ENCODE measurements at regions not wholly inside any gene's neighbourhood (a gene's known extent, or its start where the extent isn't known, plus 50 kb on each side); places are given as distances from the start of the nearest gene placed in this dataset.
"Not testable (repeated sequence)": the region's sequence is repeated elsewhere in the genome, so short reads cannot be mapped to it uniquely, and the experiment has no call there.

GRCh38 chr18:78494204-78495085 is 485.2 kb upstream of the SALL3 start:
- no peak for DNase-seq

GRCh38 chr18:78495550-78495949 is 484.1 kb upstream of the SALL3 start:
- DNase-seq: no peak

- DNase-seq: no peak
Observed at GRCh38 chr18:78496079-78496478, 483.5 kb upstream of the SALL3 start.

GRCh38 chr18:78497641-78498040 is 482.0 kb upstream of the SALL3 start:
- DNase-seq: no peak

- no peak for DNase-seq
Observed at GRCh38 chr18:78499586-78499985, 480.0 kb upstream of the SALL3 start.

- no peak for DNase-seq
Observed at GRCh38 chr18:78501251-78501650, 478.4 kb upstream of the SALL3 start.

- DNase-seq: no peak
Observed at GRCh38 chr18:78503129-78503528, 476.5 kb upstream of the SALL3 start.

- no peak for DNase-seq
Observed at GRCh38 chr18:78505851-78506461, 473.7 kb upstream of the SALL3 start.

GRCh38 chr18:78507217-78507616 is 472.4 kb upstream of the SALL3 start:
- DNase-seq: no peak

- DNase-seq: not testable (repeated sequence)
Observed at GRCh38 chr18:78508228-78508824, 471.3 kb upstream of the SALL3 start.

GRCh38 chr18:78510091-78510490 is 469.5 kb upstream of the SALL3 start:
- DNase-seq: no peak

- DNase-seq: no peak
Observed at GRCh38 chr18:78510636-78511035, 469.0 kb upstream of the SALL3 start.

- DNase-seq: no peak
Observed at GRCh38 chr18:78511666-78512601, 467.7 kb upstream of the SALL3 start.

- no peak for DNase-seq
Observed at GRCh38 chr18:78514910-78515670, 464.5 kb upstream of the SALL3 start.

- no peak for DNase-seq
Observed at GRCh38 chr18:78517328-78517727, 462.3 kb upstream of the SALL3 start.

GRCh38 chr18:78517973-78518372 is 461.6 kb upstream of the SALL3 start:
- DNase-seq: no peak

GRCh38 chr18:78518805-78519204 is 460.8 kb upstream of the SALL3 start:
- no peak for DNase-seq

GRCh38 chr18:78519394-78520062 is 460.1 kb upstream of the SALL3 start:
- DNase-seq: no peak

- DNase-seq: no peak
Observed at GRCh38 chr18:78521136-78521535, 458.5 kb upstream of the SALL3 start.

GRCh38 chr18:78521744-78522143 is 457.9 kb upstream of the SALL3 start:
- no peak for DNase-seq

GRCh38 chr18:78522507-78522906 is 457.1 kb upstream of the SALL3 start:
- no peak for DNase-seq

Data from CD4-positive, alpha-beta T cell treated with Interleukin-6 for 4 hours (primary cell).